ENCODE measurements at regions not wholly inside any gene's neighbourhood (a gene's known extent, or its start where the extent isn't known, plus 50 kb on each side); places are given as distances from the start of the nearest gene placed in this dataset.

GRCh38 chr14:87687420-87687819 is 305.6 kb downstream of the GALC start:
- no peak for DNase-seq (ENCODE audit: low read depth, low spot score)
- Histone ChIP-seq H3K27ac (ENCODE audit: insufficient read depth, low read depth, low read length) (no peak overlapping the region), H3K9me1 (replicated peaks; ENCODE audit: control insufficient read depth, extremely low read depth, insufficient read depth, low read length) (no peaks in the 10 kb centered on the region), H3K79me2 (ENCODE audit: control insufficient read depth, insufficient read depth, low read length) (no peaks in the 10 kb centered on the region), H3K4me2 (ENCODE audit: insufficient read depth, low read length) (no peak overlapping the region), H3K4me1 (ENCODE audit: control insufficient read depth, extremely low read depth, insufficient read depth, low read length) (no peaks in the 10 kb centered on the region), H3K9ac (replicated peaks; ENCODE audit: extremely low read depth, insufficient read depth, low read length) (no peak overlapping the region), H4K20me1 (replicated peaks; ENCODE audit: control insufficient read depth, extremely low read depth, insufficient read depth, low read length) (no peaks in the 10 kb centered on the region), H3K27me3 (ENCODE audit: control insufficient read depth in 2 of 2, insufficient read depth in 2 of 2, low read length in 2 of 2) (no peaks in the 10 kb centered on the region), H3K9me3 (replicated peaks; ENCODE audit: control insufficient read depth, insufficient read depth, low read length) (peaks cover 2% of the 10 kb centered on the region), H3K4me3 (replicated peaks in 1 of 3; ENCODE audit: insufficient read depth in 1 of 3, low read depth in 1 of 3, low read length in 3 of 3) (no peak overlapping the region), H2AFZ (ENCODE audit: low read depth, low read length) (no peak overlapping the region), H3K36me3 (ENCODE audit: control insufficient read depth in 2 of 2, extremely low read depth in 1 of 2, insufficient read depth in 2 of 2, low read length in 2 of 2) (no peaks in the 10 kb centered on the region)
- intact Hi-C loops (cut with micrococcal nuclease) (no loop called here), dilution Hi-C loops (cut with MboI; ENCODE audit: extremely low pct_ligation_motif_present, low sequenced_read_pairs) (no loop called here)
- no peak for TF ChIP-seq JUN (IDR thresholded peaks at IDR 0.05; ENCODE audit: borderline replicate concordance, insufficient read depth, insufficient read length, low read depth)
- TF ChIP-seq POLR2A (IDR thresholded peaks at IDR 0.05; ENCODE audit: low read depth, low read length): no peak
- TF ChIP-seq POLR2AphosphoS5 (IDR thresholded peaks at IDR 0.05; ENCODE audit: insufficient read depth, low read depth, low read length): no peak
- no peak for TF ChIP-seq MYC (IDR thresholded peaks at IDR 0.05; ENCODE audit: low read depth, low read length)
- TF ChIP-seq GATA2 (IDR thresholded peaks at IDR 0.05; ENCODE audit: insufficient read depth, insufficient read length, low read depth, low read length): no peak
- no peak for TF ChIP-seq MAX (IDR thresholded peaks at IDR 0.05; ENCODE audit: insufficient read depth, insufficient read length)
- TF ChIP-seq CTCF (IDR thresholded peaks at IDR 0.05; ENCODE audit: extremely low read depth in 1 of 2, insufficient read depth in 1 of 2, low read depth in 1 of 2, low read length in 2 of 2): no peak
- TF ChIP-seq EZH2 (IDR thresholded peaks at IDR 0.05; ENCODE audit: borderline replicate concordance, low read depth, low read length, severe bottlenecking): no peak
- TF ChIP-seq FOS (IDR thresholded peaks at IDR 0.05; ENCODE audit: borderline replicate concordance, insufficient read depth, low read length): no peak
- POLR2A ChIA-PET: no interaction called here
- BruUV-seq (replicated peaks): no TSS peak
- FAIRE-seq: no peak
- CTCF ChIA-PET: no interaction called here
